ENCODE measurements at regions not wholly inside any gene's neighbourhood (a gene's known extent, or its start where the extent isn't known, plus 50 kb on each side); places are given as distances from the start of the nearest gene placed in this dataset.

DNA sequence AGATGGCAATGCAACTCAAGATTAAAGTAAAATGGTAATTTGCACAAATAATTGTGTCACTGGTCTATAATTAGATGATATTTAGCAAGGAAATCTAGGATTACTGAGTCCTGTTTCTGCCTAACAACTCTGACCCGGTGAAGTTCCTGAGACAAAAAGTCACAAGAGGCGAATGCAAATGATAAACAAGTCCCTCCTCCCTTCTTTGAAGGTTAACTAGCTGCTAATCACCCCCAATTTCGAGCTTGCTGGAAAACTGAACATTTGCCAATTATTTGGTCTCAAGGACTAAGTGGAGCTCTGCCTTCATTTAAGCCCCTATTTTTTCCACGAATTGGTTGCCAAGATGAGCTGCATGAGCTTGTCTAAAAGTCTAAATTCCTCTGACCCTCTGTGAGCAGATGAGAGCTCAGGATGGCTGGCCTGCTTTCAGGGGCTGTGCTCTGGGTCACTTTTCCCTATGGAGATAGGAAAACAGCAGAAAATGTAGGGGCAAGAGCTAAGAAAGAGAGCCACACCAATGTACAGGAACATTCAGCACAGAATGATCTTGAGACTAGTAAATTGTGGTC, 127.3 kb downstream of the MBL2 start:
- TF ChIP-seq, protein P1, sequence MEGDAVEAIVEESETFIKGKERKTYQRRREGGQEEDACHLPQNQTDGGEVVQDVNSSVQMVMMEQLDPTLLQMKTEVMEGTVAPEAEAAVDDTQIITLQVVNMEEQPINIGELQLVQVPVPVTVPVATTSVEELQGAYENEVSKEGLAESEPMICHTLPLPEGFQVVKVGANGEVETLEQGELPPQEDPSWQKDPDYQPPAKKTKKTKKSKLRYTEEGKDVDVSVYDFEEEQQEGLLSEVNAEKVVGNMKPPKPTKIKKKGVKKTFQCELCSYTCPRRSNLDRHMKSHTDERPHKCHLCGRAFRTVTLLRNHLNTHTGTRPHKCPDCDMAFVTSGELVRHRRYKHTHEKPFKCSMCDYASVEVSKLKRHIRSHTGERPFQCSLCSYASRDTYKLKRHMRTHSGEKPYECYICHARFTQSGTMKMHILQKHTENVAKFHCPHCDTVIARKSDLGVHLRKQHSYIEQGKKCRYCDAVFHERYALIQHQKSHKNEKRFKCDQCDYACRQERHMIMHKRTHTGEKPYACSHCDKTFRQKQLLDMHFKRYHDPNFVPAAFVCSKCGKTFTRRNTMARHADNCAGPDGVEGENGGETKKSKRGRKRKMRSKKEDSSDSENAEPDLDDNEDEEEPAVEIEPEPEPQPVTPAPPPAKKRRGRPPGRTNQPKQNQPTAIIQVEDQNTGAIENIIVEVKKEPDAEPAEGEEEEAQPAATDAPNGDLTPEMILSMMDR (IDR thresholded peaks at IDR 0.05) = no peak
- TF ChIP-seq POLR2A (IDR thresholded peaks at IDR 0.05) = no peak
